Embryonic facial prominence (tissue), 1 donor: ENCODE measurements at regions not wholly inside any gene's neighbourhood (a gene's known extent, or its start where the extent isn't known, plus 50 kb on each side); places are given as distances from the start of the nearest gene placed in this dataset.

Experiments
- DNase-seq: peaks from one replicate; pipeline ENCODE4 v3.0.0-alpha.2; 2016; ENCODE audit errors: extremely low spot score

DNA sequence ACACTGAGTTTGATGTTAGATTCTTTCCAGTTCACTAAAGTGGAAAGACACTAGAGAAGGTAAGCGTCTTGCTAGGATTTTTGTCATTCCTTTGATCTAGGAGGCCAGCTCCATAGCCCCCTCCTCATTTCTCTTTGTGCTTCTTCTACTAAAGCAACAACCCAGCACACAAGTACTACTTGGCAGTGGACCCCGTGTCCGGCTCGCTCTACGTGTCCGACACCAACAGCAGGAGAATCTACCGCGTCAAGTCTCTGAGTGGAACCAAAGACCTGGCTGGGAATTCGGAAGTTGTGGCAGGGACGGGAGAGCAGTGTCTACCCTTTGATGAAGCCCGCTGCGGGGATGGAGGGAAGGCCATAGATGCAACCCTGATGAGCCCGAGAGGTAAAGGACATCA, 76.6 kb upstream of the WWC1 start:
- DNase-seq: no peak

DNA sequence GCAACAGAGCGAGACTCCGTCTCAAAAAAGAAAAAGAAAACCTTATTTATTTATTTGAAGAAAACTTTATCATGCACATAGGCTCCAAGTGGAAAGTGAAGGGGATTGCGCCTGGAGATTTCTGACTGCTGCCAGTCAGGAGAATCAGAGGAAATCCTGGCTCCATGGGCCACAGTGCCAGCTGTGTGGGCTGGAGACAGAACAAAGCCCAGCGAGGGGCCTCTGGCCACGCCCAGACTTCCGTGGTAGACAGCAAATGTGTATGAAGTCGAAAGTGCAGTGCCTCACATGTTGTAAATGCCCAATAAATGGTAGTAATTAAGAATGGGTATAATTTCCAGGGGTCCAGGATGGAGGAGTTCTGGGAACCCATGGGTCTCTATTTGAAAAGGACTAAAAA, 75.8 kb upstream of the WWC1 start:
- no peak for DNase-seq

- DNase-seq: no peak
Measured at GRCh38 chr5:168216989-168217388, 74.5 kb upstream of the WWC1 start.

- no peak for DNase-seq
Measured at GRCh38 chr5:168217497-168217896, 73.9 kb upstream of the WWC1 start.

DNA sequence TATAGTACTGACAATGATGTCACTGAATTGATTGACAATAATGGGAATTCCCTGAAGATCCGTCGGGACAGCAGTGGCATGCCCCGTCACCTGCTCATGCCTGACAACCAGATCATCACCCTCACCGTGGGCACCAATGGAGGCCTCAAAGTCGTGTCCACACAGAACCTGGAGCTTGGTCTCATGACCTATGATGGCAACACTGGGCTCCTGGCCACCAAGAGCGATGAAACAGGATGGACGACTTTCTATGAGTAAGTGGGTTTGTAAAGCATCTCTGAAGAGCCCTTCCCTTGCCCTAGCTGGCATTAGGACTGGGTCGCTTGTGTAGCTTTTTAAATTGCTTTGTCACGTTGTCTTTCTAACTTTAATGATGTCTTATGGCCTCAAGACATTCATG, 72.7 kb upstream of the WWC1 start:
- DNase-seq: no peak

GRCh38 chr5:168219515-168220410, 71.7 kb upstream of the WWC1 start:
- peak; percentile 27 for DNase-seq

- no peak for DNase-seq
Measured at GRCh38 chr5:168224085-168224484, 67.4 kb upstream of the WWC1 start.

- DNase-seq: no peak
Measured at GRCh38 chr5:168226012-168226411, 65.4 kb upstream of the WWC1 start.

- DNase-seq: no peak
Measured at GRCh38 chr5:168227001-168227400, 64.4 kb upstream of the WWC1 start.

DNA sequence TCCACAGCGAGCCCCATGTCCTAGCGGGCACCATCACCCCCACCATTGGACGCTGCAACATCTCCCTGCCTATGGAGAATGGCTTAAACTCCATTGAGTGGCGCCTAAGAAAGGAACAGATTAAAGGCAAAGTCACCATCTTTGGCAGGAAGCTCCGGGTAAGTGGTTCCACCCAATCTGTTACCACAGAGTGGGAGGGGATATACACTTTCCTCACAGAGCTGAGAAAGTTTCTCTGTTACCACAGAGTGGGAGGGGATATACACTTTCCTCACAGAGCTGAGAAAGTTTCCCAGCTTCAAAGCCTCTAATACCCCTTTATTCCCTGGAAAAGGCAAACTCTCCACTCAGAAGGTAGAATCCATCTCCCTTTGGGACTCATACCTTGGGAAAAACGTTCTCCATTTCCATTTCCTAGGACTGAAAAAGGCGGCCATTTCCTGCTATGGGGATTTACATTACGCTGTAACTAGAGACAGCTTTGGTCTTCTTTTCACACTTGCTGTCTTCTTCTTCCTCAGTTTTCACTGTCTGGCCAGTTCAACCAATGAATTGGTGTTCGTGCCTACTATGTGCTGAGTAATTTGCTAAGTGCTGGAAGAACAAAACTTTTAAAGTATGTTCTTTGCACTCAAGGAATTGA, 63.4 kb upstream of the WWC1 start:
- DNase-seq: no peak

- no peak for DNase-seq
Measured at GRCh38 chr5:168228668-168229067, 62.8 kb upstream of the WWC1 start.

DNA sequence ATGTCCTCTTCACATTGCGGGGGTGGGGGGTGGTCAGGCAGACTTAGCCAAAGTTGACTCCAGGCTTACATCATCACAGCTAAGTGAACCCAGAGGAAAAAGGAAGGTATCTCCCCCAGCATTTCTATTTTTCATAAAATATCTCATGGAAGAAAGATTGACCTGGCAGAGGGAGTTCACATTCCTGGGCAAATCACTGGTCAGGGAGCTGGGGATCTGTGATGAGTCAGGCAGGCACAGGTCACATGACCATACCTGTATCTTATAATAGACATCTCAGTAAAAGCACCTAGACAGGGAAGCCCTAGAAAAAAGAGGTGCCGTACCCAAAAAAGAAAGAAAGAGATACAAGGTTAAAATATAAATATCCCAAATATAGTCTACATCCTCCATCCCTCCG, 57.3 kb upstream of the WWC1 start:
- no peak for DNase-seq

- no peak for DNase-seq
Measured at GRCh38 chr5:168238463-168238862, 53.0 kb upstream of the WWC1 start.

DNA sequence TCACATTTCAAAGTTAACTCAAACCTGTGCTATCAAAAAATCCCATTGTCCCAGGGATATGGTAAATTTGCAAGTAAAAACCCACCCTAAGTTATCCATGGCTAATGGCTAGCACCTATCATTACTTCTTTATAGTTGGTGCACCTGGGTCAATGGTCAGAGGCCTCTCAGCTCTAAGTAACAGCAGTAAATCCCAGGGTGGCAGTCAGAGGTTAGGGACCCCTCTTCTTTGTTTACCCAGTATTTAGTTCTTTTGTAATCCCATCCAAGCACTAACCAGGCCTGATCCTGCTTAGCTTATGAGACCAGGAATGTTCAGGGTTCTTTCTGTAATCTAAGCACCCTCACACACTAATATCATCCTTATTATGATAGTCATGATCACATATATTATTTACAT, 52.1 kb upstream of the WWC1 start:
- DNase-seq: no peak
